ENCODE measurements at regions not wholly inside any gene's neighbourhood (a gene's known extent, or its start where the extent isn't known, plus 50 kb on each side); places are given as distances from the start of the nearest gene placed in this dataset.

DNA sequence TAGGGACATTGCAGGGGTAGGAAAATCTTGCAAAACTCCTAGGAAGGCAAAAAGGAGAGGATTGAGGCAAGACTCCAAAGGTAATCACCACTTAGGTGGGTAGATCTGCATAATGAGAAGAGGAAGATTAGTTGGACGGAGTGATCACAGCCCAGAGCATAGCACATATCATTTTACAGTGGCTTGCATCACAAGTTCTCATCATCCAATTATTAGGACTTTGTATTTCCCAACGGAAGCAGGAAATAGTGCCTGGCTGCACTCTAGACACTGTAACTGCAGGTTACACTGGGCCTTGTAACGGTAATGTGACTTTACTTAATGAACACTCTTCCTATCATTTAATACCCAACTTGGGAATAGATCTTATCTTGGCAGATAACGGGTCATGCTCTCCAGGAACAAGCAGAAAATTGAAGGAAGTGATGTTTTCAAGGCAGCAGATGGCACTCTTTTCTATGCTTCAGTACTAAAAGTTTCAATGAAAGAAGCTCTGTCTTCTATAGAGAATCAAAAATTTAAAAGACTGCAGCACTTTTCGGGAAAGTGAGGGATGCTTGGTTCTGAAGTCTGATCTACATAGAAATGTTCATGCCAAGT is 101.9 kb upstream of the KCNMB2 start:
- TF ChIP-seq POLR2A (IDR thresholded peaks at IDR 0.05) = no peak
- TF ChIP-seq, protein P1, sequence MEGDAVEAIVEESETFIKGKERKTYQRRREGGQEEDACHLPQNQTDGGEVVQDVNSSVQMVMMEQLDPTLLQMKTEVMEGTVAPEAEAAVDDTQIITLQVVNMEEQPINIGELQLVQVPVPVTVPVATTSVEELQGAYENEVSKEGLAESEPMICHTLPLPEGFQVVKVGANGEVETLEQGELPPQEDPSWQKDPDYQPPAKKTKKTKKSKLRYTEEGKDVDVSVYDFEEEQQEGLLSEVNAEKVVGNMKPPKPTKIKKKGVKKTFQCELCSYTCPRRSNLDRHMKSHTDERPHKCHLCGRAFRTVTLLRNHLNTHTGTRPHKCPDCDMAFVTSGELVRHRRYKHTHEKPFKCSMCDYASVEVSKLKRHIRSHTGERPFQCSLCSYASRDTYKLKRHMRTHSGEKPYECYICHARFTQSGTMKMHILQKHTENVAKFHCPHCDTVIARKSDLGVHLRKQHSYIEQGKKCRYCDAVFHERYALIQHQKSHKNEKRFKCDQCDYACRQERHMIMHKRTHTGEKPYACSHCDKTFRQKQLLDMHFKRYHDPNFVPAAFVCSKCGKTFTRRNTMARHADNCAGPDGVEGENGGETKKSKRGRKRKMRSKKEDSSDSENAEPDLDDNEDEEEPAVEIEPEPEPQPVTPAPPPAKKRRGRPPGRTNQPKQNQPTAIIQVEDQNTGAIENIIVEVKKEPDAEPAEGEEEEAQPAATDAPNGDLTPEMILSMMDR (IDR thresholded peaks at IDR 0.05) = peak in 1 of 4 donors; percentile 8
